Stimulated activated CD4-positive, alpha-beta T cell treated with anti-CD3 and anti-CD28 coated beads, TNF-alpha, amount 100 ng/mL, for 4 hours (primary cell): ENCODE measurements at regions not wholly inside any gene's neighbourhood (a gene's known extent, or its start where the extent isn't known, plus 50 kb on each side); places are given as distances from the start of the nearest gene placed in this dataset.

Experiments used
- DNase-seq, 3 experiments: peaks; one replicate each; pipeline ENCODE4 v3.0.0-alpha.2; 2020; ENCODE audit warnings: low read depth in 3 of 3

DNA sequence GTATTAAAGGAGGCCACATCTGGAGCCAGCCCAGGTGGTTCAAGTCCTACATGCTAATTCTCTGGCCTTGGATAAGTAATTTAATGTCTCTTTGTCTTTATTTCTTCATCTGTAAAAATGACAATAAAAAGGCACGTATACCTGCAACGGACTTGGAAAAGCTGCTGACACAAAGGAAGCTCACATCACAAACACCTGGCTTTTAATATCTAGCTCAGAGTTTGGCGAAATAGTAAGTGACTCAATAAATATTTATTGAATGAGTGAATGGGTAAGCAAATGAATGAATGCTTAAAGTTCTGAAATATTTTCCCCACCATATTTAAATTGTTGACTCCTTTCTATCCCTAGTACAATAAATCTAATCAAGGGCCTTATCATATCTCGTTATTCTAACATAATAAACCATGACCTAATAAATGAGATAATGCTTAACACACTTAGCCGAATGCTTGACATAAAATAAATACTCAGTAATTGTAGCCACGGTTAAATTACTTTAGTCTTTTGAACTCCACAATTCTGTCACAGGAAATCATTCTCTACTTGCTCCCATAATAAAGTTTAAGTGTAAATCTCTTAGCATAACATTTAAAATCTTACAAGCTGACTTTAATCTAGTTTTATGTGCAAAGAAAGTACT, 74.7 kb upstream of the PALMD start:
- DNase-seq: no peak

- DNase-seq: no peak
Observed at GRCh38 chr1:99573431-99574217, 72.3 kb upstream of the PALMD start.

GRCh38 chr1:99577313-99577712, 68.6 kb upstream of the PALMD start:
- no peak for DNase-seq

- DNase-seq: no peak
Observed at GRCh38 chr1:99579691-99580172, 66.2 kb upstream of the PALMD start.

- no peak for DNase-seq
Observed at GRCh38 chr1:99580451-99580850, 65.5 kb upstream of the PALMD start.

DNA sequence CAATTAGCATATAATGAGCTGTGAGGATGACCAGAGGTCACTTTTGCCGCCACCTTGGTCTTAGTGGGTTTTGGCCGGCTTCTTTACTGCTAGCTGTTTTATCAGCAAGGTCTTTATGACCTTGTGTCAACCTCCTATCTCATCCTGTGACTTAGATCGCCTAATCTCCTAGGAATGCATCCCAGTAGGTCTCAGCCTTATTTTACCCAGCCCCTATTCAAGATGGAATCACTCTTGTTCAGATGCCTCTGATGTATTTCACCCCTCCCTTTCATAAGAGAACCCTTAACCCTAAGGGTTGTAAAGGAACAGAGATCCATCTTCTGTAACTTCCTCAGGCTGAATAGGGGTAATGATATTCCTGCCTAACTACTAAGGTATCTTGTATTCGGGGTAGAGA, 58.9 kb upstream of the PALMD start:
- DNase-seq: no peak

DNA sequence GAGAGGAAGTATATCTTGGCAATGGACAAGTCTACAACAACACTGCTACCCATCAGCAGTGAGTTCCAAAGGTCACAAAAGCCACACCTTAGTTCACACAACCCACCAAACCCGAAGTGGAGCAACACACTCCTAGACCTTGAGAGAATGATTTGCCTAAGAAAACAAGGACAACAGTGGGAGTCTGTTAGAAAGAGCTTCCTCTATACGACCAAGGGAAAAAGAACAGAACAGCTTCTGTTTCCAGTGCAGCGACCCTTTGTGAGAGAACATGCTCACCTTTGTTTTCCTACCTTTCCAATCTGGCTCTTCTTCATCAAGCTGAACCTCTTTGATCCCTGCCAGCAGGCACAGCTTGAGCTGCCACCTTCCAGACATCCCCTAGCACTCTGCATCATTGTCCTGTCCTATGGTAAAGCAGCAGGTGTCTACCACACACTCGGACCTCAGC, 56.7 kb upstream of the PALMD start:
- DNase-seq: no peak

GRCh38 chr1:99590578-99591209, 55.2 kb upstream of the PALMD start:
- DNase-seq: no peak

DNA sequence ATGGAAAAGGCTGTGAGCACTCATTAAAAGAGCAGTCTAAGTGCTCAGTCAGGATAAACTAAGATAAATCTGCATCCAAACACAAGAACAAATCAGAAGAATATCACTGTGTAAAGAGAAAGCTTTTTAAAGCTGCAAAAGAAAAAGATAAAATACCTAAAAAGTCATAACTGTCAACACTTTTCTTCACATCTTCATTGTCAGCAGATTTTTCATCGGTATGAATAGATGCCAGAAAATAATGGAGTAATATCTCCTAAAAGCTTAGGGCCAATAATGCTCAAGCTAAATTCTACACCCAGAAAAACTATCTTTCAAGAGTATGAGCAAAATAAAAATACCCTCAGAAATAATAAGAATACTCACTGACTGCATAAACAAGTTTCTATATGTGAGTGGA, 54.0 kb upstream of the PALMD start:
- DNase-seq: no peak

DNA sequence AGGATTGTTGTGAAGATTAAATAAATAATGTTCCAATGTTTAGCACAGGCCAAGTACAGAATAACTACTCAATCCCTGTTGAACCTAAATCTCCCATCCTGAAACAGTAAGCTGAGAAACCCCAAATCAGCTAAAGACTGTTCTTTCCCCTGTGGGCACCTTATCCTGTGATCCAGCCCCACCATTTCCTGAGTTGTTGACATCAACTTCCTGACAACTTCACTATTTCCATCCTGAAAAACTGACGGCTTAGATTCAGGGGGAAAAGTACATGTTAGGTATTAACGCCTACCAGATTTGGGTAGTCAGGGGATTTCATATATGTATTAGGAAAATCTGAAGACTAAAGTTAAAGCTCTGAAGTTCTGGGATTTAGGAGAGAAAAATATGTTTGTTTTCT, 51.7 kb upstream of the PALMD start:
- DNase-seq: no peak

DNA sequence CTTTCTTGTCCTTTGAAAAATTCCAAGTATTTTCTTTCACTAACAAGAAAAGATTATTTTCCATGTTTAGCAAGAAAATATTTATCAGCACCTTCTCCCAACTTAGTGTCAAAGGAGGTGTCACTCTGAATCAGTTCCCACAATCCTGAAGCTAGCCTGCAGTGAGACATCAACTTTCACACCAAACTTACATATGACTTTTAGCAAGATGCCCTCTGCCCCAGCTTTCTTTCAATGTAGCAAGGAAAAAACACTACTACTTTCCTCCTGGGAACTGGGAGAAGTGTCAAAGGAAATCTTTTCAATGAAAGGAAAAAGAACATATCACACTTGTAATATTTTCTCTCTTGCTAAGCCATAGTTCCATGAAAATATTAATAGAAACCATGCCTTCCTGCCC, 50.9 kb upstream of the PALMD start:
- no peak for DNase-seq

DNA sequence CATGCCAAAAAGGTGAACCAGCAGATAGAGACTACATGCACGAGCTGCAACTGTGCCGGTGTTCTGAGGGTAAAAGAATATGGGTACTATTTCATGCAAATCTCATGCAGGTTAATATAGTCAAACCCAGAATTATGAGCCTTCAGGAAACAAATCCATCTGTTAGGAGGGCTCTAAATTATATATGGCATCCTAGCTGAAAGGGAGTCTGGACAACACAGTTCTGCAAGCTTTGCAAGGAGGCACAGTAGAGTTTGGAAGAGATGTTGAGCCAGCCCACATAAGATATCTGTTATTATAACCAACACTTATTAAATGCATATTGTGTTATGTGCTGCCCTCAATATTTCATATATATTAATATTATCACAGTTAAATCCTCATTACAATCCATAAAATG, 50.5 kb upstream of the PALMD start:
- no peak for DNase-seq
